CD4-positive, alpha-beta T cell treated with Interleukin-12 subunit alpha and Interleukin-12 subunit beta, for 1 hour (primary cell): ENCODE measurements at regions not wholly inside any gene's neighbourhood (a gene's known extent, or its start where the extent isn't known, plus 50 kb on each side); places are given as distances from the start of the nearest gene placed in this dataset.
"Not testable (repeated sequence)": the region's sequence is repeated elsewhere in the genome, so short reads cannot be mapped to it uniquely, and the experiment has no call there.

ENCODE experiments used
- DNase-seq: peaks from one replicate; pipeline ENCODE4 v3.0.0-alpha.2; 2020

GRCh38 chr6:141969201-141969600 lies 163.5 kb upstream of the GJE1 start:
- DNase-seq, result no peak

DNA sequence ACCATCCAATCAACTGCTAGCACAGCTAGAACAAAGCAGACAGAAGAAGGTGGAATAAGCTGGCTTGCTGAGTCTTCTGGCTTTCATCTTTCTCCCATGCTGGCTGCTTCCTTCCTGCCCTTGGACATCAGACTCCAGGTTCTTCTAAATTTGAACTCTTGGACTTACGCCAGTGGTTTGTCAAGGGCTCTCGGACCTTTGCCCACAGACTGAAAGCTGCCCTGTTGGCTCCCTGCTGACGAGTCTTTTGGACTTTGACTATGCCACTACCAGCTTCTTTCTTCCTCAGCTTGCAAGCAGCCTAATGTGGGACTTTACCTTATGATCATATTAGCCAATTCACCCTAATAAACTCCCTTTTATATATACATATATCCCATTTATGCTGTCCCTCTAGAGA lies 164.1 kb upstream of the GJE1 start:
- no peak for DNase-seq

DNA sequence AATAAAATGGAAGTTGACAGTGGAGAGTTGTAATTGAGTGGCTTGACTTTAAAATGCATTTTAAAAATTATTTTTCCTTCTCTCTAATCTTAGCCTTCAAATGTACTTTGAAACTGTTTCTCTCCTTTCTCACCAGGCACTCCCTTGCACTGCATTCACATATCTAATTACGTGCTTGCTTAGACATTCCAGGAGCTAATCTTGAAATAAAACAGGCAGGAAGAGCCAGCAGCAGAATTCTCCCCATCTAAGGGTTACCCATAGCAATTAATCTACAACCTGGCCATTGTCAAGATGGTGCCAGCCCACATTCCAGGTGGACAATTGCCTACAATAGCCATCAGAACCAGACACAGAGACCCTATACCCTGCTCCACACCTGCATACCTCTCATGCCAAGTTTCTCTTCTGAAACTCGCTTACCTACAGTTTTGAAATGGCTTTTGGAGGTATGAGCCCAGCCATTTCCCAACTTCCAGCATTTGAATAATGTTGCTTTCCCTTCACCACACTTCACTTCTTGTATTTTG lies 167.6 kb upstream of the GJE1 start:
- no peak for DNase-seq

DNA sequence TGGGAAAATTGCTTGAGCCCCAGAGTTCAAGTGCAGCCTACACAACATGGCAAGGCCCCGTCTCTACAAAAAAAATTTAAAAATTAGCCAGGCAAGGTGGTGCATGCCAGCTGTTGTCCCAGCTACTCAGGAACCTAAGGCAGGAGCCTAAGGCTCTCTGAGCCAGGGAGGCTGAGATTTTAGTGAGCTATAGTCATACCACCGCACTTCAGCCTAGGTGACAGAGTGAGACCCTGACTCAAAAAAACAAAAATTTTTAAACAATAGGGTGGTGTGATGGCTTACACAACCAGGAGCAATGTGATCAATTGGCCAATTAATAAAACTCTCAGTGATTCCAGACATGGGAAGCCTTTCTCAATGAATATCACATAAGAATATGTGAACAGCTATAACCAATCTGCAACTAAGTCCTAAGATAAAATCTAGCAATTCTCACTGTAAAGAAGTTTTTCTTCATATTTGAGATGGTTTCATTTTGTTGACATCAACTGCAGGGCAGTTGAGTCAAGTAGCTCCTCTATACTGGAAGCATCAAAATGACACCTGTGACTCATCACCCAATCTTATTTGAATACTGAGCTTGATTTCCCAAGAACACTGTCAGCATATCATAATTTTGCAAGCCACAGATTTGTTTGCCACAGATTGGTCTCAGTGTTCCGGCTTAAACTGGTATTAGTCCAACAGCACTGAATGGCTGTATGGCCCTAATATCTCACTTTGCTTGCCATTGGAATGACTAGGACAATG lies 169.0 kb upstream of the GJE1 start:
- DNase-seq, result no peak

- DNase-seq, result no peak
Measured at GRCh38 chr6:141957271-141957670, 175.5 kb upstream of the GJE1 start.

- no peak for DNase-seq
Measured at GRCh38 chr6:141956868-141957267, 175.9 kb upstream of the GJE1 start.

DNA sequence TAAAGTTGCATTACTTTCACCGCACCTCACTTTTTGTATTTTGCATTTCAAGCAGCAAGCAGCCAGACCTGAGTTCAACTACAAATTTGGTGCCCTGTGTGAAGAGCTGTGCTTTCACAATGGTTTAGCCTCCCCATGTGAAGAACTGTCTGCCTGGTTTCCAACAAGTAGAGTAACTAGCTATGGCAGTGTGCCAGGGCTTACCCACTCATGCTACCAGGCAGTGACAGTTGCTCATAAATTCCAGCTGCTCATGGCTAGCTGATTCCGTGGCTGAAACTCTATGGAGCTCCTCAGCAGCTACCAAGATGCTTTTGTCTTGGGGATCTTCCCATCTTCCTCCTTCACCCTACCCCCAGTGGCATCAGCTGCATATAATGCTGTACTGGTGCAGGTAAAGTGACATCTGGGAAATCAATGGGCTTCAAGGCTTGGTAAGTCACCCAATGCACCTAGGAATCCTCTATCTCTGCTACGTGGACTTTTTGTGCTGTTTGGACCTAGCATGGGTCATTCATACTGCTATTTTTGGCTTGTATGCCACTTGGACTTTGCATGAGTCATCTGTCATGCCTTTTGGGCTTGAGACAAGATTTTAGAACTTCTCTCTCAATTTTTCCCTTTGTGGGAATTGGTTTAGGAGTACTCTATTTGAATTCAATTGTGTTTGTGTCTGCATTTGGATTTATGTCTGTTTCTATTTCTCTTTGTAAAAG lies 176.5 kb upstream of the GJE1 start:
- DNase-seq, result no peak

DNA sequence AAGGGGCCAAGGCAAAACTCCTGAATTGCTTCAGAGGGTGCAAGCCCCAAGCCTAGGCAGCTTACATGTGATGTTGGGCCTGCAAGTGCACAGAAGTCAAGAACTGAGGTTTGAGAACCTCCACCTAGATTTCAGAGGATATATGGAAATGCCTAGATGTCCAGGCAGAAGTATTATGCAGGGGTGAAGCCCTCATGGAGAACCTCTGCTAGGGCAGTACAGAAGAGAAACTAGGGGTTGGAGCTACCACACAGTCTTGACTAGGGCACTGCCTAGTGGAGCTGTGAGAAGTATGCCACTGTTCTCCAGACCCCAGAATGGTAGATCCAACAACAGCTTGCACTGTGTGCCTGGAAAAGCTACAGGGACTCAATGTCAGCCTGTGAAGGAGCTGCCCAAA lies 179.7 kb upstream of the GJE1 start:
- no peak for DNase-seq

- DNase-seq, result no peak
Measured at GRCh38 chr6:141946502-141946901, 186.2 kb upstream of the GJE1 start.

- DNase-seq, result no peak
Measured at GRCh38 chr6:141938664-141939063, 194.1 kb upstream of the GJE1 start.

- no peak for DNase-seq
Measured at GRCh38 chr6:141932685-141933084, 200.0 kb upstream of the GJE1 start.

DNA sequence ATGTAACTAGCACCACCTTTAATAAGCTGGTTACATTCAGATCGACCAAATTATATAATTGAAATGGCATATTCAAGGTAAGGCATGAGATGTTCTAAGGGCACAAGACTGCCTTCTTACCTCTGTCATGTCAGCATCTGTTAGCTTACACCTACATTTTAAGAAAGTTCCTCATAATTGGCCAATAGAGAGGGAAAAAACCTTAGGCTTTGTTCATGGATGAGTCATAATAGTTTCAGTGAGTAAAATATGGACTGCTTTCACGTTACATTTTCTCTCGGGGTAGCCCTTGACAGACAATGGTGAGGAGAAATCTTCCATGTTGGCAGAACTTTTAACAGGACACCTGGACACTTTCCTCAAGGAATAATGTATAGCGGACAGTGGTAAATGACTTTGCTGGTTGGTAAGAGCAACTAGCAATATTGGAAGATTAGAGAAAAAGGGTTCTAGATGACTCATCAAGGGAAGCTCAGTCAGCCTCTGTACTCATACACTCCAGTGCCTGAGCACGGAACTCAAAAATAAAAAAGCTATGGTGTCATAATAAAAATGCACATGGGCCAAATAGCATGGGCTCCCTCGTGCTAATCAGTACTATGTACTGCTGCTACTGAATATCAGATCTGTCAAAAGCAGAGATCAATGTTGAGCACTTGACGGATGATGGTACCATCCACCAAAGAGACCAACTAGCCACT lies 206.4 kb upstream of the GJE1 start:
- not testable (repeated sequence) for DNase-seq

DNA sequence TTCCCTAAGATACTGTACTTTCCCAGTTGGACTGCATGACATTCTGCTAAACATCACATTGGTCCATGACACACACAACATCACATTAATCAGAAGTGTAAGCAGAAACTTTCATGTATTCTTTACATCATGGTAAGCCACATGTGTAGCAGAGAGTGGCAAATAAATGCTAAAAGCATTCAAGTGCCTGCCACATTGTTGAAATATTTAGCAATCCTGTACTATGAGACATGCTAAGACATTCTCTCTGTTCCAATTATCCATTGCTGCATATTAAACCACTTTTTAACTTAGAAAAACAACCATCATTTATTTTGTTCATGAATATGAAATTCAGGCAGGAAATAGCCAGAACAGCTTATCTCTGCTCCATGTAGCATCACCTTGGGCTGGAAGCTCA lies 207.7 kb upstream of the GJE1 start:
- DNase-seq, result no peak

DNA sequence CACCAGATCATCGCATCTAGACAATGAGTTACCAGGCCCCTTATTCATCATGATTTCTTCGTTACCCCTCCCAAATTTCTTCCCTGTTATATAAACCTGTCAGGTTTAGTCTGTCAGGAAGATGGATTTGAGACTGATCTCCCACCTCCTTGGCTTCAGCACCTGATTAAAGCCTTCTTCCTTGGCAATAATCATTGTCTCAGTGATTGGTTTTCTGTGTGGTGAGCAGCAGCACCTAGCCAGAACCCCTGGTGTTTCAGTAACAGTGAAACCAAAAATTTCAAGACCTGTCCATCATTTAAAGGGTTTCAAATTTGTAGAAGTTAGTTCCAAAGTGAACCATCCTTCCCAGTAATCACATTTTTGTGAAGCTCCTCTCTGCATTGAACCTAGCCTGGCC lies 209.8 kb upstream of the GJE1 start:
- DNase-seq, result no peak

- not testable (repeated sequence) for DNase-seq
Measured at GRCh38 chr6:141916682-141917505, 215.8 kb upstream of the GJE1 start.

GRCh38 chr6:141914646-141915045 lies 218.1 kb upstream of the GJE1 start:
- no peak for DNase-seq

DNA sequence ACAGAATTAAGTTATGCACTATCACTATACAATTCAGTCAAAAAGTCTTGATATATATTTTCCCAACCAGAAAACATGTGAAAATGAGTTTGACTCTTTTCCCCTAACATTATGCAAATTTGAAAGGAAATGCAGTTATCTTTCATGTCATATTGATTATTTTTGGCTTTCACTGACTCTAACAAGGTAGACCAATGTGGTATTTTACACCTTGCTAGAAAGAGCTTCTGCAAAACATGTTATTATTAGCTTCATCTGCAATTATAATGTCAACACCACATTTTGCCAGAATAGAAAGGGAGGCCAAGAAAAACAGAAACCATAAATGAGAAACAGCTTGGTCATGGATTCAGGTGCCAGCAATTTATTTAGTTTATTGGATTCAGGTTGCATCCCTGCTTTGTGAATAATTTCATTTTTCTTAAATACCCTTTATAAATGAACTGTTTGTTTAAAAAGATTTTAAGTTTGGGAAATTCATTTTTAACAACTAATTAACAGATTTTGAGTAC lies 226.1 kb upstream of the GJE1 start:
- DNase-seq, result no peak

- DNase-seq, result no peak
Measured at GRCh38 chr6:141890661-141891060, 242.1 kb upstream of the GJE1 start.

DNA sequence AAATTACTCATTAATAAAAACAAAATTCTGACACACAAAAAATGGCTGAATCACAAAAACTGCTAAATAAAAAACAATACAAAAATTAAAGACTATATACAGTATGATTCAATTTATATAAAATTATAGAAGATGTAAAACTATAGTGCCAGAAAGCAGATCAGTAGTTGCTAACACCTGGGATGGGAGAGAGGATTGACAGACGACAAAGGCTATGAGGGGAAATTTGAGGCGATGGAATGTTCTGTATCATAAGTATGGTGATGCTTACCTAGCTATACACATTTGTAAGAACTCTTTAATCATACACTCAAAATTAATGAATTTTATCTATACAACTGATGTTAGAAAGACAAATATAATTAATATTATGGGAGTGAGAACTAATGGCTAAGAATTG lies 247.9 kb upstream of the GJE1 start:
- DNase-seq, result no peak

GRCh38 chr6:141878686-141879085 lies 254.0 kb upstream of the GJE1 start:
- DNase-seq, result no peak

DNA sequence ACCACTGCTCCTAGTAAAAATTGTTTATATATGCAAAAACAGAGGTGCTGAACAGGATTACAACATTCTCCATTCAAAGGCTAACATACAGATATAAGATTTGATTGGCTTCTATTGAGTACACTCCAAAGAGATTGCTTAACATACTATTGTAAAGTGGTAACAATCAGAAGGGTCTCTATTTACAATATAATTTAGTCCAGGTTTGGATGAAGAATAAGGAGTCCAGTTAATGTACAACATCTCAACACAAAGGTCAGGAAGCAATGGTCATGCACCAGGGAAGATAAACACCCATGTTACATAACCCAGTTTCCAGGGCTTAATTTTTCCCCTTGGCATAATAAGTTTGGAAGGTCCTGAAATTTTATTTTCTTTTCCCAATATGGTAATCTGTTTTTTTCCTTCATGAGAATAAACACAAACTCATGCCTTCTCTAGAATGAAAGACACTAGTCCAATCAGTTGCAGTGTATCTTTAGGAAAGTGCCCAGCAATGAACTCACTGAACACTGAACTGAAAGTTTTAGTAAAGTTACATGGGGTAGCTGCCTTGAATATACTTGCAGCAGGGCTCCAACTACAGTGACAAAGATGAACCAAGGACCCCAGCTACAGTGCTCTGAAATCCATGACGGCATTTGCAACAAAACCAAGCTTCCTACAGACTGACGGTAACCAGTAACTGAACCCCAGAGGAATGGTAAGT lies 255.3 kb upstream of the GJE1 start:
- DNase-seq, result no peak
